HG03378 (cell line): ENCODE measurements at regions not wholly inside any gene's neighbourhood (a gene's known extent, or its start where the extent isn't known, plus 50 kb on each side); places are given as distances from the start of the nearest gene placed in this dataset.
A peak's percentile ranks its signal among the peaks of the same experiment; 100 is the strongest.
"Not testable (repeated sequence)": the region's sequence is repeated elsewhere in the genome, so short reads cannot be mapped to it uniquely, and the experiment has no call there.

Experiments used
- ATAC-seq: cut with Tn5 transposase; IDR thresholded peaks from one replicate; pipeline ENCODE4 v1.9.1; 2021; ENCODE audit warnings: mild to moderate bottlenecking, moderate library complexity; ENCODE audit not compliant: unreplicated experiment

GRCh38 chr10:26952094-26952493 is 91.3 kb upstream of the ABI1 start:
- no peak for ATAC-seq

- ATAC-seq, result no peak
These were observed 90.9 kb upstream of the ABI1 start for GRCh38 chr10:26951650-26952049.

GRCh38 chr10:26950934-26951333 is 90.2 kb upstream of the ABI1 start:
- ATAC-seq, result peak; percentile 82

GRCh38 chr10:26946102-26946811 is 85.5 kb upstream of the ABI1 start:
- ATAC-seq, result no peak

GRCh38 chr10:26944261-26944882 is 83.6 kb upstream of the ABI1 start:
- ATAC-seq, result no peak

GRCh38 chr10:26939962-26940354 is 79.2 kb upstream of the ABI1 start:
- ATAC-seq, result no peak

GRCh38 chr10:26939290-26939961 is 78.7 kb upstream of the ABI1 start:
- no peak for ATAC-seq

- no peak for ATAC-seq
These were observed 77.8 kb upstream of the ABI1 start for GRCh38 chr10:26938578-26938977.

GRCh38 chr10:26937371-26937770 is 76.6 kb upstream of the ABI1 start:
- no peak for ATAC-seq

- not testable (repeated sequence) for ATAC-seq
These were observed 73.4 kb upstream of the ABI1 start for GRCh38 chr10:26934190-26934589.

GRCh38 chr10:26932576-26932975 is 71.8 kb upstream of the ABI1 start:
- ATAC-seq, result no peak

- ATAC-seq, result peak; percentile 73
These were observed 70.5 kb upstream of the ABI1 start for GRCh38 chr10:26931223-26931622.

GRCh38 chr10:26922824-26923223 is 62.1 kb upstream of the ABI1 start:
- ATAC-seq, result not testable (repeated sequence)

- ATAC-seq, result not testable (repeated sequence)
These were observed 58.5 kb upstream of the ABI1 start for GRCh38 chr10:26919156-26919860.

GRCh38 chr10:26914898-26915297 is 54.1 kb upstream of the ABI1 start:
- ATAC-seq, result no peak

- ATAC-seq, result peak; percentile 67
These were observed 51.2 kb upstream of the ABI1 start for GRCh38 chr10:26911811-26912461.
